ENCODE measurements at regions not wholly inside any gene's neighbourhood (a gene's known extent, or its start where the extent isn't known, plus 50 kb on each side); places are given as distances from the start of the nearest gene placed in this dataset.

DNA sequence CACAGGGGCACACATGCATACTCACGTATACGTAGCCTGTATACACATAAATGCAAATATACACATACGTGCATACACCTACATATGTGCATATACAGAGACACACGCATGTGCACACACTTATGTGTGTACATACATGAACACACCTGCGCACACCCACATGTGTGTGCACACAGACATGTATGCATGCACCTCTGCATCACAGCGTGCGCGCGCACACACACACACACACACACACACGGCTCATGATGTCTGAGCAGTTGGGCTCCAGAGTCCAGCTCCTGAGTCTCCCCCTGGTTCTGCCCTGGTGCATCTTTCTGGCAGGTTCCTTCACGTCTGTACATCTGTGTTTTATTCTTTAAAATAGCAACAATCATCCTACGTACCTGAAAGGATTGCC lies 600.5 kb downstream of the NPHP4 start:
- Histone ChIP-seq H3K79me2 (ENCODE audit: control insufficient read depth, insufficient read depth, low read length) (no peaks in the 10 kb centered on the region), H3K9me3 (replicated peaks; ENCODE audit: control insufficient read depth, insufficient read depth, low read length) (no peaks in the 10 kb centered on the region), H3K36me3 (ENCODE audit: control insufficient read depth in 2 of 2, insufficient read depth in 2 of 2, low read length in 1 of 2) (no peaks in the 10 kb centered on the region), H4K20me1 (ENCODE audit: control insufficient read depth, insufficient read depth) (no peaks in the 10 kb centered on the region), H3K9ac (ENCODE audit: control insufficient read depth, insufficient read depth, low read length) (no peak overlapping the region), H3K27ac (ENCODE audit: control insufficient read depth, insufficient read depth) (no peak overlapping the region), H3K4me1 (ENCODE audit: control insufficient read depth, insufficient read depth, low read length) (no peaks in the 10 kb centered on the region), H3K27me3 (replicated peaks in 1 of 2; ENCODE audit: control insufficient read depth in 2 of 2, insufficient read depth in 2 of 2, low read length in 1 of 2) (no peaks in the 10 kb centered on the region), H3K4me2 (ENCODE audit: control insufficient read depth, insufficient read depth) (no peak overlapping the region), H3K4me3 (no peak overlapping the region), H2AFZ (ENCODE audit: control insufficient read depth, low read depth, low read length) (no peak overlapping the region)
- SMC1A ChIA-PET (ENCODE audit: uncharacterized antibody, unreplicated experiment) = no interaction called here
- DNase-seq (ENCODE audit: low read depth, low spot score) = no peak
- BruUV-seq (replicated peaks) = no TSS peak
- CTCF ChIA-PET = no interaction called here
- POLR2A ChIA-PET = no interaction called here
- intact Hi-C loops (cut with micrococcal nuclease; ENCODE audit: unreplicated experiment) = no loop called here
- 67% methylated on average over 12 of the region's 12 CpGs for WGBS (ENCODE audit: insufficient coverage, insufficient replicate concordance, low lambda C conversion rate, missing lambda C conversion rate)
- TF ChIP-seq SMAD1 (IDR thresholded peaks at IDR 0.05; ENCODE audit: low read depth, partially characterized antibody) (no peak), CREB1 (IDR thresholded peaks at IDR 0.05; ENCODE audit: low read depth) (no peak), CHD4 (IDR thresholded peaks at IDR 0.05) (no peak), STAT1 (conservative IDR thresholded peaks at IDR 0.05) (no peak)
- no peak for ATAC-seq
- RAD21 ChIA-PET (ENCODE audit: unreplicated experiment) = no interaction called here
- FAIRE-seq = no peak
- in situ Hi-C loops (cut with MboI) = no loop called here

DNA sequence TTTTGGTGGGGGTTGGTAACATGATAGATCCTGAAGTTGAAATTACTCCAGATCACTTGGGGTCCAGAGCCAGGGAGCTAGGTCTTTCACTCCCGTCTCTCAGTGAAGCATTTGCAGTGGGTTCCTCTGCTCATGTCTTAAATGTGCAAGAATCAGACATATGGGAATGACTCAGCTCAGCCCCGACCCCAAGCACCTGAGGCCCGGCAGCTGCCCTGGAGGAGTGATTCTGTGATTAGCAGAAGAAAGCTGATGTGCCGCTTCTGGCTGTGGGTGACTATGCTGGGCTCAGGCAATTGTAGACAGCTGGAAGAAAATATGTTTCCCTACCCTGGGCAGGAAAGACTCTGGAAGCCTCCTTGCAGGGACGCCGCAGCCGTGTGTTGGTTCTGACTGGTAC lies 601.7 kb downstream of the NPHP4 start:
- POLR2A ChIA-PET = no interaction called here
- H3K4me1 ChIP-seq (ENCODE audit: control insufficient read depth, insufficient read depth, low read length) = no peaks in the 10 kb centered on the region
- in situ Hi-C loops (cut with MboI) (no loop called here), intact Hi-C loops (cut with micrococcal nuclease; ENCODE audit: unreplicated experiment) (no loop called here)
- H3K79me2 ChIP-seq (ENCODE audit: control insufficient read depth, insufficient read depth, low read length) = no peaks in the 10 kb centered on the region
- DNase-seq (ENCODE audit: low read depth, low spot score) (no peak), ATAC-seq (no peak), FAIRE-seq (no peak)
- no peaks in the 10 kb centered on the region for H3K9me3 ChIP-seq (replicated peaks; ENCODE audit: control insufficient read depth, insufficient read depth, low read length)
- H2AFZ ChIP-seq (ENCODE audit: control insufficient read depth, low read depth, low read length) = no peak overlapping the region
- 30% methylated on average over 7 of the region's 7 CpGs for WGBS (ENCODE audit: insufficient coverage, insufficient replicate concordance, low lambda C conversion rate, missing lambda C conversion rate)
- H3K36me3 ChIP-seq (ENCODE audit: control insufficient read depth in 2 of 2, insufficient read depth in 2 of 2, low read length in 1 of 2) = no peaks in the 10 kb centered on the region
- RAD21 ChIA-PET (ENCODE audit: unreplicated experiment) = no interaction called here
- no peak overlapping the region for H3K27ac ChIP-seq (ENCODE audit: control insufficient read depth, insufficient read depth)
- CTCF ChIA-PET = no interaction called here
- no peak overlapping the region for H3K4me2 ChIP-seq (ENCODE audit: control insufficient read depth, insufficient read depth)
- H3K4me3 ChIP-seq = no peak overlapping the region
- H3K9ac ChIP-seq (ENCODE audit: control insufficient read depth, insufficient read depth, low read length) = no peak overlapping the region
- H4K20me1 ChIP-seq (ENCODE audit: control insufficient read depth, insufficient read depth) = no peaks in the 10 kb centered on the region
- SMC1A ChIA-PET (ENCODE audit: uncharacterized antibody, unreplicated experiment) = no interaction called here
- no peaks in the 10 kb centered on the region for H3K27me3 ChIP-seq (replicated peaks in 1 of 2; ENCODE audit: control insufficient read depth in 2 of 2, insufficient read depth in 2 of 2, low read length in 1 of 2)
- BruUV-seq (replicated peaks) = no TSS peak
- TF ChIP-seq SUPT20H (IDR thresholded peaks at IDR 0.05; ENCODE audit: borderline replicate concordance, control insufficient read depth, low read depth, low read length) (no peak), PML (IDR thresholded peaks at IDR 0.05; ENCODE audit: low read length) (no peak), ESRRA (IDR thresholded peaks at IDR 0.05; ENCODE audit: low read length) (no peak)
- TF ChIP-seq, protein P1, sequence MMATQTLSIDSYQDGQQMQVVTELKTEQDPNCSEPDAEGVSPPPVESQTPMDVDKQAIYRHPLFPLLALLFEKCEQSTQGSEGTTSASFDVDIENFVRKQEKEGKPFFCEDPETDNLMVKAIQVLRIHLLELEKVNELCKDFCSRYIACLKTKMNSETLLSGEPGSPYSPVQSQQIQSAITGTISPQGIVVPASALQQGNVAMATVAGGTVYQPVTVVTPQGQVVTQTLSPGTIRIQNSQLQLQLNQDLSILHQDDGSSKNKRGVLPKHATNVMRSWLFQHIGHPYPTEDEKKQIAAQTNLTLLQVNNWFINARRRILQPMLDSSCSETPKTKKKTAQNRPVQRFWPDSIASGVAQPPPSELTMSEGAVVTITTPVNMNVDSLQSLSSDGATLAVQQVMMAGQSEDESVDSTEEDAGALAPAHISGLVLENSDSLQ (IDR thresholded peaks at IDR 0.05) = no peak
- TF ChIP-seq, protein P2, sequence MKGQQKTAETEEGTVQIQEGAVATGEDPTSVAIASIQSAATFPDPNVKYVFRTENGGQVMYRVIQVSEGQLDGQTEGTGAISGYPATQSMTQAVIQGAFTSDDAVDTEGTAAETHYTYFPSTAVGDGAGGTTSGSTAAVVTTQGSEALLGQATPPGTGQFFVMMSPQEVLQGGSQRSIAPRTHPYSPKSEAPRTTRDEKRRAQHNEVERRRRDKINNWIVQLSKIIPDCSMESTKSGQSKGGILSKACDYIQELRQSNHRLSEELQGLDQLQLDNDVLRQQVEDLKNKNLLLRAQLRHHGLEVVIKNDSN (IDR thresholded peaks at IDR 0.05; ENCODE audit: borderline replicate concordance, extremely low read length, insufficient read depth, low read depth, low read length) = no peak
- TF ChIP-seq, protein P3, sequence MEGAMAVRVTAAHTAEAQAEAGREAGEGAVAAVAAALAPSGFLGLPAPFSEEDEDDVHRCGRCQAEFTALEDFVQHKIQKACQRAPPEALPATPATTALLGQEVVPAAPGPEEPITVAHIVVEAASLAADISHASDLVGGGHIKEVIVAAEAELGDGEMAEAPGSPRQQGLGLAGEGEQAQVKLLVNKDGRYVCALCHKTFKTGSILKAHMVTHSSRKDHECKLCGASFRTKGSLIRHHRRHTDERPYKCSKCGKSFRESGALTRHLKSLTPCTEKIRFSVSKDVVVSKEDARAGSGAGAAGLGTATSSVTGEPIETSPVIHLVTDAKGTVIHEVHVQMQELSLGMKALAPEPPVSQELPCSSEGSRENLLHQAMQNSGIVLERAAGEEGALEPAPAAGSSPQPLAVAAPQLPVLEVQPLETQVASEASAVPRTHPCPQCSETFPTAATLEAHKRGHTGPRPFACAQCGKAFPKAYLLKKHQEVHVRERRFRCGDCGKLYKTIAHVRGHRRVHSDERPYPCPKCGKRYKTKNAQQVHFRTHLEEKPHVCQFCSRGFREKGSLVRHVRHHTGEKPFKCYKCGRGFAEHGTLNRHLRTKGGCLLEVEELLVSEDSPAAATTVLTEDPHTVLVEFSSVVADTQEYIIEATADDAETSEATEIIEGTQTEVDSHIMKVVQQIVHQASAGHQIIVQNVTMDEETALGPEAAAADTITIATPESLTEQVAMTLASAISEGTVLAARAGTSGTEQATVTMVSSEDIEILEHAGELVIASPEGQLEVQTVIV (IDR thresholded peaks at IDR 0.05; ENCODE audit: borderline replicate concordance, partially characterized antibody) = no peak
- TF ChIP-seq, protein P4, sequence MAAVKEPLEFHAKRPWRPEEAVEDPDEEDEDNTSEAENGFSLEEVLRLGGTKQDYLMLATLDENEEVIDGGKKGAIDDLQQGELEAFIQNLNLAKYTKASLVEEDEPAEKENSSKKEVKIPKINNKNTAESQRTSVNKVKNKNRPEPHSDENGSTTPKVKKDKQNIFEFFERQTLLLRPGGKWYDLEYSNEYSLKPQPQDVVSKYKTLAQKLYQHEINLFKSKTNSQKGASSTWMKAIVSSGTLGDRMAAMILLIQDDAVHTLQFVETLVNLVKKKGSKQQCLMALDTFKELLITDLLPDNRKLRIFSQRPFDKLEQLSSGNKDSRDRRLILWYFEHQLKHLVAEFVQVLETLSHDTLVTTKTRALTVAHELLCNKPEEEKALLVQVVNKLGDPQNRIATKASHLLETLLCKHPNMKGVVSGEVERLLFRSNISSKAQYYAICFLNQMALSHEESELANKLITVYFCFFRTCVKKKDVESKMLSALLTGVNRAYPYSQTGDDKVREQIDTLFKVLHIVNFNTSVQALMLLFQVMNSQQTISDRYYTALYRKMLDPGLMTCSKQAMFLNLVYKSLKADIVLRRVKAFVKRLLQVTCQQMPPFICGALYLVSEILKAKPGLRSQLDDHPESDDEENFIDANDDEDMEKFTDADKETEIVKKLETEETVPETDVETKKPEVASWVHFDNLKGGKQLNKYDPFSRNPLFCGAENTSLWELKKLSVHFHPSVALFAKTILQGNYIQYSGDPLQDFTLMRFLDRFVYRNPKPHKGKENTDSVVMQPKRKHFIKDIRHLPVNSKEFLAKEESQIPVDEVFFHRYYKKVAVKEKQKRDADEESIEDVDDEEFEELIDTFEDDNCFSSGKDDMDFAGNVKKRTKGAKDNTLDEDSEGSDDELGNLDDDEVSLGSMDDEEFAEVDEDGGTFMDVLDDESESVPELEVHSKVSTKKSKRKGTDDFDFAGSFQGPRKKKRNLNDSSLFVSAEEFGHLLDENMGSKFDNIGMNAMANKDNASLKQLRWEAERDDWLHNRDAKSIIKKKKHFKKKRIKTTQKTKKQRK (IDR thresholded peaks at IDR 0.05; ENCODE audit: low read depth, low read length) = no peak
